Tibial nerve (tissue), 3 donors: ENCODE measurements at regions not wholly inside any gene's neighbourhood (a gene's known extent, or its start where the extent isn't known, plus 50 kb on each side); places are given as distances from the start of the nearest gene placed in this dataset.

ENCODE experiments used
- POLR2A ChIP-seq, 2 donors: fragments of 450-650 bp; IDR thresholded peaks; one replicate each; pipeline ENCODE4 v1.6.1; 2017; ENCODE audit warnings: antibody characterized with exemption in 2 of 2, mild to moderate bottlenecking in 2 of 2, moderate library complexity in 2 of 2
- TF ChIP-seq, protein P1 (sequence below), 5 experiments: fragments of 200-600 bp in 3 of 5; fragments of 450-650 bp in 2 of 5; sonication (generic) in 3 of 5; IDR thresholded peaks; one replicate each; pipeline ENCODE4 v1.5.1; 2016 to 2019; ENCODE audit warnings: antibody characterized with exemption in 5 of 5, mild to moderate bottlenecking in 3 of 5, moderate library complexity in 2 of 5

DNA sequence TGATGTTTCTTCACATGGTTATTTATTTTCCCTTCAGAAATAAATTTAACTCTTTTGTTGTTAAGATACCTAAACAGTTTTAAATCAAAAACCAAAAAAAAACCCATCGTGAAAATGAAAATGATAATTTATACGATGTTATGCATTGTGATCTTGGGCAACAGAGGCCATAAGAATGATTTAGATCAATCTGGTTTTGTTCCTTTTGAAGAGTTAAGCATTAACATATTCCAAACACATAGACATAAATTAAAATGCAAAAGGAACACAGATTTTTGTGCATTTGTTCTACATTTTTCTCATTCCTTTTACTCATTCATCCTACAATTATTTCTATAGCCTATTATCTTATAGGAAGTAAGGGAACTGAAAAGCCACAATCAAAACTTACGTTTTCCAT is 226.1 kb upstream of the SEMA3D start:
- TF ChIP-seq, protein P1, sequence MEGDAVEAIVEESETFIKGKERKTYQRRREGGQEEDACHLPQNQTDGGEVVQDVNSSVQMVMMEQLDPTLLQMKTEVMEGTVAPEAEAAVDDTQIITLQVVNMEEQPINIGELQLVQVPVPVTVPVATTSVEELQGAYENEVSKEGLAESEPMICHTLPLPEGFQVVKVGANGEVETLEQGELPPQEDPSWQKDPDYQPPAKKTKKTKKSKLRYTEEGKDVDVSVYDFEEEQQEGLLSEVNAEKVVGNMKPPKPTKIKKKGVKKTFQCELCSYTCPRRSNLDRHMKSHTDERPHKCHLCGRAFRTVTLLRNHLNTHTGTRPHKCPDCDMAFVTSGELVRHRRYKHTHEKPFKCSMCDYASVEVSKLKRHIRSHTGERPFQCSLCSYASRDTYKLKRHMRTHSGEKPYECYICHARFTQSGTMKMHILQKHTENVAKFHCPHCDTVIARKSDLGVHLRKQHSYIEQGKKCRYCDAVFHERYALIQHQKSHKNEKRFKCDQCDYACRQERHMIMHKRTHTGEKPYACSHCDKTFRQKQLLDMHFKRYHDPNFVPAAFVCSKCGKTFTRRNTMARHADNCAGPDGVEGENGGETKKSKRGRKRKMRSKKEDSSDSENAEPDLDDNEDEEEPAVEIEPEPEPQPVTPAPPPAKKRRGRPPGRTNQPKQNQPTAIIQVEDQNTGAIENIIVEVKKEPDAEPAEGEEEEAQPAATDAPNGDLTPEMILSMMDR (IDR thresholded peaks at IDR 0.05): no peak
- TF ChIP-seq POLR2A (IDR thresholded peaks at IDR 0.05): no peak
